ENCODE measurements at regions not wholly inside any gene's neighbourhood (a gene's known extent, or its start where the extent isn't known, plus 50 kb on each side); places are given as distances from the start of the nearest gene placed in this dataset.

GRCh38 chr1:88320291-88320690, 363.8 kb upstream of the PKN2 start:
- ChIA-PET POLR2A (no interaction called here), CTCF (no interaction called here)
- no peak for TF ChIP-seq CTCF (IDR thresholded peaks at IDR 0.05; ENCODE audit: control extremely low read depth, extremely low read depth, low read depth, missing control alignments)
- no peak for DNase-seq (ENCODE audit: extremely low spot score)

GRCh38 chr1:88321706-88322105, 362.4 kb upstream of the PKN2 start:
- no peak for DNase-seq (ENCODE audit: extremely low spot score)
- POLR2A ChIA-PET, result no interaction called here
- no peak for TF ChIP-seq CTCF (IDR thresholded peaks at IDR 0.05; ENCODE audit: control extremely low read depth, extremely low read depth, low read depth, missing control alignments)
- CTCF ChIA-PET, result no interaction called here

GRCh38 chr1:88324899-88325298, 359.2 kb upstream of the PKN2 start:
- no peak for DNase-seq (ENCODE audit: extremely low spot score)
- POLR2A ChIA-PET, result no interaction called here
- CTCF ChIA-PET, result no interaction called here
- TF ChIP-seq CTCF (IDR thresholded peaks at IDR 0.05; ENCODE audit: control extremely low read depth, extremely low read depth, low read depth, missing control alignments), result no peak

- DNase-seq (ENCODE audit: extremely low spot score), result no peak
- TF ChIP-seq CTCF (IDR thresholded peaks at IDR 0.05; ENCODE audit: control extremely low read depth, extremely low read depth, low read depth, missing control alignments), result no peak
- POLR2A ChIA-PET, result no interaction called here
- CTCF ChIA-PET, result interaction anchor here (1.0 kb wide), 1 partner anchor 9 kb away, joined by 3 read pairs; no protein-coding TSS in a partner anchor
Observed at GRCh38 chr1:88327391-88328267, 356.4 kb upstream of the PKN2 start.

GRCh38 chr1:88330201-88330600, 353.9 kb upstream of the PKN2 start:
- DNase-seq (ENCODE audit: extremely low spot score), result no peak
- no peak for TF ChIP-seq CTCF (IDR thresholded peaks at IDR 0.05; ENCODE audit: control extremely low read depth, extremely low read depth, low read depth, missing control alignments)
- ChIA-PET CTCF (no interaction called here), POLR2A (no interaction called here)

- no peak for TF ChIP-seq CTCF (IDR thresholded peaks at IDR 0.05; ENCODE audit: control extremely low read depth, extremely low read depth, low read depth, missing control alignments)
- ChIA-PET POLR2A (no interaction called here), CTCF (interaction anchor here (1.2 kb wide), 2 partner anchors 16 to 25 kb away, joined by 3 read pairs; no protein-coding TSS in a partner anchor)
- no peak for DNase-seq (ENCODE audit: extremely low spot score)
Observed at GRCh38 chr1:88333086-88333695, 350.9 kb upstream of the PKN2 start.

Data from GM10248 (cell line).